Body of pancreas (tissue), 4 donors: ENCODE measurements at regions not wholly inside any gene's neighbourhood (a gene's known extent, or its start where the extent isn't known, plus 50 kb on each side); places are given as distances from the start of the nearest gene placed in this dataset.

Experiments
- CTCF ChIP-seq, 7 experiments: fragments of 450-650 bp in 4 of 7; fragments of 200-600 bp in 3 of 7; sonication (generic) in 3 of 7; IDR thresholded peaks; one replicate each; pipeline ENCODE4 v1.5.1; 2016 to 2019; ENCODE audit warnings: antibody characterized with exemption in 7 of 7
- POLR2A ChIP-seq, 3 donors: fragments of 450-650 bp; IDR thresholded peaks; one replicate each; pipeline ENCODE4 v1.6.1; 2016; ENCODE audit warnings: antibody characterized with exemption in 3 of 3, mild to moderate bottlenecking in 2 of 3

DNA sequence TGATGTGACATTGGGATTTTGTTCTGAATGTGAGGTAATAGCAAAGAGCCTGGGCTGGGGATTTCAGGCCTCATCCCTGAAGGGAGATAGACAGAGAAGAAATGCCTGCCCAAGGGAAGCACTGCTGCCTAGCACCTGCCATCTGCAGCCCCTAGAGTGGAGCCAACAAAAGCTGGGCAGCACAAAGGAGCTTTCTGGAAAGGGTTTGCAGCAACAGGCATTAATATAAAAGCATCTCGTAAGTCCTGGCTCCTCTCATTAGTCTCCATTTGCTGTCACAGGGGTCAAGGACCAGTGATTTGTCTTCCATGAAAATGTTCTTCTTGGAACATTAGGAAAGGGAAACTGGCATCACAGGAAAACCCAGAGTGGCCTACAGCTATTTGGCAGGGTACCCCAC lies 157.2 kb upstream of the SLC14A2 start:
- no peak for TF ChIP-seq CTCF (IDR thresholded peaks at IDR 0.05)
- no peak for TF ChIP-seq POLR2A (IDR thresholded peaks at IDR 0.05)
